HL-60 (cell line): ENCODE measurements at regions not wholly inside any gene's neighbourhood (a gene's known extent, or its start where the extent isn't known, plus 50 kb on each side); places are given as distances from the start of the nearest gene placed in this dataset.

Source experiments
- DNase-seq, 2 experiments: peaks; one replicate each; pipeline ENCODE4 v3.0.0-alpha.2; 2010 to 2020; ENCODE audit warnings: low read depth in 1 of 2, low spot score in 1 of 2
- H3K27ac ChIP-seq: fragments of 250-450 bp; sonication (Bioruptor Pico); replicated peaks from 2 replicates; pipeline ENCODE4 v1.5.1; 2020; ENCODE audit warnings: mild to moderate bottlenecking, moderate library complexity
- H3K27me3 ChIP-seq: fragments of 250-450 bp; sonication (Bioruptor Pico); 2 replicates; pipeline ENCODE4 v1.5.1; 2021; ENCODE audit warnings: mild to moderate bottlenecking, moderate library complexity; ENCODE audit not compliant: insufficient read depth, poor library complexity, severe bottlenecking
- H3K4me3 ChIP-seq: replicated peaks from 2 replicates; pipeline ENCODE4 v1.5.1; 2011; ENCODE audit warnings: mild to moderate bottlenecking, control low read depth, low read length; ENCODE audit not compliant: insufficient read depth
- CTCF ChIP-seq: IDR thresholded peaks from one replicate; pipeline ENCODE4 v1.5.1; 2011; ENCODE audit warnings: low read length, control low read depth, inconsistent platforms; ENCODE audit not compliant: insufficient read depth
- GABPA ChIP-seq: IDR thresholded peaks from 2 replicates; pipeline ENCODE4 v1.6.1; 2012; ENCODE audit warnings: low read depth
- POLR2AphosphoS5 ChIP-seq: IDR thresholded peaks from 2 replicates; pipeline ENCODE4 v1.6.1; 2012; ENCODE audit warnings: low read depth
- SPI1 ChIP-seq: IDR thresholded peaks from 2 replicates; pipeline ENCODE4 v1.6.1; 2012; ENCODE audit warnings: low read depth, mild to moderate bottlenecking, borderline replicate concordance
- TF ChIP-seq, protein P1 (sequence below): IDR thresholded peaks from 2 replicates; pipeline ENCODE4 v1.6.1; 2012; ENCODE audit warnings: low read depth; ENCODE audit not compliant: insufficient replicate concordance

DNA sequence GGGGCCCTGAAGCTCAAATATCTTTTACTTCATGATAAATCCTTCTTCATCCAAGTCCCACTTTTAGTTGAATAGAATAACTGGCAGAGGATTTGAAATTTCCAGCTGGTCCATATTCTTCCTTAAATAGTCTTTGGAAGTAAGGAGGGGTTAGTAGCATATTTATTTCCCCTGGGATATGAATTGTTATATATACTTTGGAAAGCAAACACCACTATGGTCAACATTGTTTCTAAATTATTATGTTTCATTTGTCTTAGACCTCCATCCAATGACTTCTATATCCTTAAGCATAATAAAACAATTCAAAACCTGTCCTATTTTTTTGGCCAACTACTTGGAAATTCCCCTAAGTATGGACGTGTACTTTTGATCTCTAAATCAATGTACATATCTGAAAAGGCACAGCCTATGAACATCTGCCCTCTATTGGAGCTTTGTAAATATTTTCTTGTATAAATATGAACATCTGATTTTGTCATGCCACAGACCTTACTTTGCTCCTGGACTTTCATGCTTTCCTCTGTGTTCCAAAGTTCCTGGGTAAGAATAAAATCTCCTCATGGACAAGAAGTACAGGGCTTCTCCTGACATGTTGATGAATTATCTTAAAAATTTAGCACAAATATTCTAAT lies 1212.0 kb downstream of the GALC start:
- no peak for TF ChIP-seq GABPA
- TF ChIP-seq POLR2AphosphoS5: no peak
- TF ChIP-seq SPI1: no peak
- no peak for TF ChIP-seq CTCF
- TF ChIP-seq, protein P1, sequence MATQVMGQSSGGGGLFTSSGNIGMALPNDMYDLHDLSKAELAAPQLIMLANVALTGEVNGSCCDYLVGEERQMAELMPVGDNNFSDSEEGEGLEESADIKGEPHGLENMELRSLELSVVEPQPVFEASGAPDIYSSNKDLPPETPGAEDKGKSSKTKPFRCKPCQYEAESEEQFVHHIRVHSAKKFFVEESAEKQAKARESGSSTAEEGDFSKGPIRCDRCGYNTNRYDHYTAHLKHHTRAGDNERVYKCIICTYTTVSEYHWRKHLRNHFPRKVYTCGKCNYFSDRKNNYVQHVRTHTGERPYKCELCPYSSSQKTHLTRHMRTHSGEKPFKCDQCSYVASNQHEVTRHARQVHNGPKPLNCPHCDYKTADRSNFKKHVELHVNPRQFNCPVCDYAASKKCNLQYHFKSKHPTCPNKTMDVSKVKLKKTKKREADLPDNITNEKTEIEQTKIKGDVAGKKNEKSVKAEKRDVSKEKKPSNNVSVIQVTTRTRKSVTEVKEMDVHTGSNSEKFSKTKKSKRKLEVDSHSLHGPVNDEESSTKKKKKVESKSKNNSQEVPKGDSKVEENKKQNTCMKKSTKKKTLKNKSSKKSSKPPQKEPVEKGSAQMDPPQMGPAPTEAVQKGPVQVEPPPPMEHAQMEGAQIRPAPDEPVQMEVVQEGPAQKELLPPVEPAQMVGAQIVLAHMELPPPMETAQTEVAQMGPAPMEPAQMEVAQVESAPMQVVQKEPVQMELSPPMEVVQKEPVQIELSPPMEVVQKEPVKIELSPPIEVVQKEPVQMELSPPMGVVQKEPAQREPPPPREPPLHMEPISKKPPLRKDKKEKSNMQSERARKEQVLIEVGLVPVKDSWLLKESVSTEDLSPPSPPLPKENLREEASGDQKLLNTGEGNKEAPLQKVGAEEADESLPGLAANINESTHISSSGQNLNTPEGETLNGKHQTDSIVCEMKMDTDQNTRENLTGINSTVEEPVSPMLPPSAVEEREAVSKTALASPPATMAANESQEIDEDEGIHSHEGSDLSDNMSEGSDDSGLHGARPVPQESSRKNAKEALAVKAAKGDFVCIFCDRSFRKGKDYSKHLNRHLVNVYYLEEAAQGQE: no peak
- no peak overlapping the region for H3K4me3 ChIP-seq
- no peak overlapping the region for H3K27ac ChIP-seq
- DNase-seq: no peak
- H3K27me3 ChIP-seq: no peaks in the 10 kb centered on the region

GRCh38 chr14:86780461-86780860 lies 1212.5 kb downstream of the GALC start:
- H3K27ac ChIP-seq: no peak overlapping the region
- H3K27me3 ChIP-seq: no peaks in the 10 kb centered on the region
- no peak for DNase-seq
- H3K4me3 ChIP-seq: no peak overlapping the region
- TF ChIP-seq, protein P1: no peak
- TF ChIP-seq GABPA: no peak
- TF ChIP-seq SPI1: no peak
- TF ChIP-seq POLR2AphosphoS5: no peak
- TF ChIP-seq CTCF: no peak

DNA sequence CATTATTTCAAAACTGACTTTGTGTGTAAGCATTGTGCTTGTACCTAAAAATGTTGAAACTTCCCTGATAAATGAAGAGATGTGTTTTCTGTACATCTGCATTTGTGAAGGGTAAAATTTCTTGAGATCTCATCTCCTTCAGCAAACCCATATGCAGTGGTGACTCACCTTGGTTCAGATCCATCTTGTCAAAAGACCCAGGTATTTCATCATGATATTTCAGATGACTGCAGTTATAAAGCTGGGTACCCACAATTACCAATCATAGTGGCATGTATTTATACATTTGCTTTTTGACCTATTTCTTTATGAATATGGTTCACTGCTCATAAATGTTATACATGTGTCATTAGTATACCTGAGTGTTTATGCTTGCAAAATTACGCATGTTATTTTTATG lies 1213.6 kb downstream of the GALC start:
- Histone ChIP-seq H3K4me3 (no peak overlapping the region), H3K27me3 (no peaks in the 10 kb centered on the region), H3K27ac (no peak overlapping the region)
- TF ChIP-seq, protein P1: no peak
- TF ChIP-seq GABPA: no peak
- no peak for TF ChIP-seq POLR2AphosphoS5
- no peak for TF ChIP-seq SPI1
- no peak for TF ChIP-seq CTCF
- no peak for DNase-seq
